Pancreas (tissue), 10 donors: ENCODE measurements at regions not wholly inside any gene's neighbourhood (a gene's known extent, or its start where the extent isn't known, plus 50 kb on each side); places are given as distances from the start of the nearest gene placed in this dataset.

Source experiments
- ATAC-seq, 4 donors: fragments of 200-7000 bp; cut with Tn5 transposase; one replicate each; pipeline versions ENCODE4 v1.8.0 to v1.9.1; 2020; ENCODE audit warnings: mild to moderate bottlenecking in 4 of 4, moderate library complexity in 4 of 4
- DNase-seq, 6 donors: peaks; one replicate each; pipeline ENCODE4 v3.0.0-alpha.2; 2020
- FAIRE-seq: peaks from 2 replicates; lab custom pipeline; 2012; peaks lifted over from hg19 to GRCh38; lab: Jason Lieb, UNC
- H3K27ac ChIP-seq, 4 donors: fragments of 200-600 bp; sonication (generic); 1 replicate in 3 of 4; 2 replicates in 1 of 4; pipeline versions ENCODE4 v1.5.0 to v1.8.0; 2020
- H3K27me3 ChIP-seq, 4 donors: fragments of 200-600 bp; one replicate each; pipeline ENCODE4 v1.8.0; 2021
- H3K36me3 ChIP-seq, 3 donors: fragments of 200-600 bp; sonication (generic) in 1 of 3; one replicate each; pipeline versions ENCODE4 v1.5.0 to v1.8.0; 2020 to 2021
- H3K4me1 ChIP-seq, 3 donors: fragments of 200-600 bp; one replicate each; pipeline ENCODE4 v1.8.0; 2021
- H3K4me3 ChIP-seq, 4 donors: fragments of 200-600 bp; sonication (generic) in 2 of 4; one replicate each; pipeline versions ENCODE4 v1.5.0 to v1.8.0; 2020 to 2021
- H3K9me3 ChIP-seq, 4 donors: fragments of 200-600 bp; one replicate each; pipeline ENCODE4 v1.8.0; 2021
- CTCF ChIP-seq, 4 donors: fragments of 200-600 bp; sonication (generic) in 3 of 4; IDR thresholded peaks; one replicate each; pipeline versions ENCODE4 v1.5.0 to v1.8.0; 2021; ENCODE audit warnings: antibody characterized with exemption in 4 of 4
- WGBS, 2 donors: extraction: QIAGEN DNeasy Blood & Tissue Kit; methylation state at CpG; one replicate each; pipeline ENCODE4 v1.1.7; 2013; 5-methylcytosine and 5-hydroxymethylcytosine counted together
- intact Hi-C, 3 donors: fragments of 100-400 bp; cut with DNase I; formaldehyde crosslinking; loops; one replicate each; pipeline versions ENCODE4 v1.11.1 to v1.14.2; 2022
- donor health status: healthy with polysubstance abuse.
- donor health status: DM: no; HTN: no; CAD: no; lungs with moderate emphysema.
- donor health status: DM: no; HTN: no; CAD: no.
- donor health status: control.
- donor health status: control.
- donor health status: Bipolar disorder and iron deficiency.
- donor health status: DM: yes; HTN: yes; CAD: no.
- donor health status: DM: no; HTN: no; CAD: no.
- donor health status: DM: no; HTN: no; CAD: no.
- donor health status: DM: yes; HTN: yes; CAD: no.

- Histone ChIP-seq H3K4me3 (no peak overlapping the region), H3K27me3 (no peaks in the 10 kb centered on the region), H3K9me3 (no peaks in the 10 kb centered on the region), H3K27ac (no peak overlapping the region), H3K36me3 (no peaks in the 10 kb centered on the region), H3K4me1 (no peaks in the 10 kb centered on the region)
- WGBS, 2 donors: 92 to 95% methylated on average over 2 of the region's 2 CpGs
- no peak for FAIRE-seq
- ATAC-seq: no peak
- intact Hi-C loops: no loop called here
- no peak for TF ChIP-seq CTCF (IDR thresholded peaks at IDR 0.05)
- DNase-seq: no peak
Measured at GRCh38 chr4:104879854-104880253, 266.8 kb upstream of the TET2 start.

- TF ChIP-seq CTCF (IDR thresholded peaks at IDR 0.05): no peak
- 47 to 74% methylated on average over 1 of the region's 1 CpG for WGBS, 2 donors
Measured at GRCh38 chr4:104881136-104881886, 265.4 kb upstream of the TET2 start.

GRCh38 chr4:104890598-104891275 lies 255.9 kb upstream of the TET2 start:
- H3K36me3 ChIP-seq: no peaks in the 10 kb centered on the region
- FAIRE-seq (no peak), DNase-seq (no peak), ATAC-seq (no peak)
- intact Hi-C loops: no loop called here
- TF ChIP-seq CTCF (IDR thresholded peaks at IDR 0.05): no peak
- no peak overlapping the region for H3K27ac ChIP-seq
- H3K4me1 ChIP-seq: no peaks in the 10 kb centered on the region
- H3K9me3 ChIP-seq: no peaks in the 10 kb centered on the region
- 50 to 52% methylated on average over 2 of the region's 2 CpGs for WGBS, 2 donors
- no peaks in the 10 kb centered on the region for H3K27me3 ChIP-seq
- H3K4me3 ChIP-seq: no peak overlapping the region

More at GRCh38 chr4:104881136-104881886, 265.4 kb upstream of the TET2 start:
- Histone ChIP-seq H3K27ac (no peak overlapping the region), H3K4me3 (no peak overlapping the region), H3K27me3 (no peaks in the 10 kb centered on the region), H3K9me3 (no peaks in the 10 kb centered on the region), H3K4me1 (no peaks in the 10 kb centered on the region), H3K36me3 (no peaks in the 10 kb centered on the region)
- no peak for ATAC-seq
- no peak for FAIRE-seq
- DNase-seq: no peak
- intact Hi-C loops: no loop called here

- Histone ChIP-seq H3K27ac (no peak overlapping the region), H3K9me3 (no peaks in the 10 kb centered on the region), H3K27me3 (no peaks in the 10 kb centered on the region), H3K4me1 (no peaks in the 10 kb centered on the region), H3K4me3 (no peak overlapping the region), H3K36me3 (no peaks in the 10 kb centered on the region)
- DNase-seq (no peak), FAIRE-seq (no peak), ATAC-seq (peak in 2 of 4 donors; percentile 77 to 83)
- no peak for TF ChIP-seq CTCF (IDR thresholded peaks at IDR 0.05)
- WGBS, 2 donors: 41 to 45% methylated on average over 2 of the region's 2 CpGs
- intact Hi-C loops: no loop called here
Measured at GRCh38 chr4:104896660-104897645, 249.7 kb upstream of the TET2 start.
